ENCODE measurements at regions not wholly inside any gene's neighbourhood (a gene's known extent, or its start where the extent isn't known, plus 50 kb on each side); places are given as distances from the start of the nearest gene placed in this dataset.
"Not testable (repeated sequence)": the region's sequence is repeated elsewhere in the genome, so short reads cannot be mapped to it uniquely, and the experiment has no call there.

GRCh38 chr2:87498854-87499238, 249.0 kb upstream of the PLGLB2 start:
- H3K9me3 ChIP-seq; DNase-seq; H3K4me1 ChIP-seq; H3K27me3 ChIP-seq; in situ Hi-C loops (cut with MboI; ENCODE audit: low sequenced_read_pairs in 4 of 4); H3K36me3 ChIP-seq; intact Hi-C loops (cut with DNase I; ENCODE audit: low total_unique reads): not testable (repeated sequence)
- peak overlapping the region in 3 of 4 donors; percentile 32 to 49 (median 45) for H3K27ac ChIP-seq
- peak overlapping the region in 1 of 4 donors; percentile 35 for H3K4me3 ChIP-seq
- peak in 1 of 2 donors; percentile 21 for ATAC-seq

GRCh38 chr2:87499860-87500259, 248.0 kb upstream of the PLGLB2 start:
- DNase-seq; H3K4me3 ChIP-seq; H3K4me1 ChIP-seq; H3K36me3 ChIP-seq; ATAC-seq; H3K9me3 ChIP-seq; intact Hi-C loops (cut with DNase I; ENCODE audit: low total_unique reads); H3K27me3 ChIP-seq; H3K27ac ChIP-seq; in situ Hi-C loops (cut with MboI; ENCODE audit: low sequenced_read_pairs in 4 of 4): not testable (repeated sequence)

GRCh38 chr2:87500421-87500820, 247.5 kb upstream of the PLGLB2 start:
- H3K27me3 ChIP-seq; ATAC-seq; H3K4me3 ChIP-seq; H3K36me3 ChIP-seq; H3K9me3 ChIP-seq; H3K4me1 ChIP-seq; H3K27ac ChIP-seq; intact Hi-C loops (cut with DNase I; ENCODE audit: low total_unique reads); DNase-seq; in situ Hi-C loops (cut with MboI; ENCODE audit: low sequenced_read_pairs in 4 of 4): not testable (repeated sequence)

- H3K27ac ChIP-seq; H3K9me3 ChIP-seq; ATAC-seq; H3K4me1 ChIP-seq; DNase-seq; H3K27me3 ChIP-seq; H3K4me3 ChIP-seq; in situ Hi-C loops (cut with MboI; ENCODE audit: low sequenced_read_pairs in 4 of 4); H3K36me3 ChIP-seq; intact Hi-C loops (cut with DNase I; ENCODE audit: low total_unique reads): not testable (repeated sequence)
Measured at GRCh38 chr2:87500951-87501350, 246.9 kb upstream of the PLGLB2 start.

GRCh38 chr2:87502948-87503347, 244.9 kb upstream of the PLGLB2 start:
- H3K27me3 ChIP-seq; ATAC-seq; in situ Hi-C loops (cut with MboI; ENCODE audit: low sequenced_read_pairs in 4 of 4): not testable (repeated sequence)

GRCh38 chr2:87505239-87505638, 242.6 kb upstream of the PLGLB2 start:
- in situ Hi-C loops (cut with MboI; ENCODE audit: low sequenced_read_pairs in 4 of 4); H3K27ac ChIP-seq; H3K27me3 ChIP-seq; DNase-seq; H3K9me3 ChIP-seq; intact Hi-C loops (cut with DNase I; ENCODE audit: low total_unique reads); ATAC-seq; H3K4me1 ChIP-seq; H3K36me3 ChIP-seq; H3K4me3 ChIP-seq: not testable (repeated sequence)

More at GRCh38 chr2:87502948-87503347, 244.9 kb upstream of the PLGLB2 start:
- H3K9me3 ChIP-seq; H3K4me3 ChIP-seq; H3K27ac ChIP-seq; H3K4me1 ChIP-seq; intact Hi-C loops (cut with DNase I; ENCODE audit: low total_unique reads); H3K36me3 ChIP-seq; DNase-seq: not testable (repeated sequence)

GRCh38 chr2:87505909-87506308, 242.0 kb upstream of the PLGLB2 start:
- peak in 1 of 2 donors; percentile 71 for ATAC-seq
- H3K9me3 ChIP-seq; DNase-seq; H3K4me3 ChIP-seq; H3K4me1 ChIP-seq; H3K27me3 ChIP-seq; in situ Hi-C loops (cut with MboI; ENCODE audit: low sequenced_read_pairs in 4 of 4); intact Hi-C loops (cut with DNase I; ENCODE audit: low total_unique reads); H3K27ac ChIP-seq; H3K36me3 ChIP-seq: not testable (repeated sequence)

- H3K4me1 ChIP-seq; H3K27ac ChIP-seq; intact Hi-C loops (cut with DNase I; ENCODE audit: low total_unique reads); H3K9me3 ChIP-seq; H3K4me3 ChIP-seq; in situ Hi-C loops (cut with MboI; ENCODE audit: low sequenced_read_pairs in 4 of 4); DNase-seq; H3K27me3 ChIP-seq; H3K36me3 ChIP-seq: not testable (repeated sequence)
- ATAC-seq = peak; percentile 40 to 66
Measured at GRCh38 chr2:87507378-87508348, 240.2 kb upstream of the PLGLB2 start.

GRCh38 chr2:87511195-87511778, 236.6 kb upstream of the PLGLB2 start:
- ATAC-seq; H3K4me3 ChIP-seq; H3K36me3 ChIP-seq; DNase-seq; intact Hi-C loops (cut with DNase I; ENCODE audit: low total_unique reads); H3K9me3 ChIP-seq; H3K27me3 ChIP-seq; in situ Hi-C loops (cut with MboI; ENCODE audit: low sequenced_read_pairs in 4 of 4); H3K4me1 ChIP-seq; H3K27ac ChIP-seq: not testable (repeated sequence)

GRCh38 chr2:87512864-87513530, 234.9 kb upstream of the PLGLB2 start:
- ATAC-seq; H3K4me1 ChIP-seq; DNase-seq; H3K27ac ChIP-seq; H3K27me3 ChIP-seq; H3K36me3 ChIP-seq; H3K4me3 ChIP-seq; in situ Hi-C loops (cut with MboI; ENCODE audit: low sequenced_read_pairs in 4 of 4); intact Hi-C loops (cut with DNase I; ENCODE audit: low total_unique reads); H3K9me3 ChIP-seq: not testable (repeated sequence)

GRCh38 chr2:87514034-87514433, 233.9 kb upstream of the PLGLB2 start:
- H3K4me1 ChIP-seq; H3K36me3 ChIP-seq; H3K4me3 ChIP-seq; in situ Hi-C loops (cut with MboI; ENCODE audit: low sequenced_read_pairs in 4 of 4); H3K27me3 ChIP-seq; DNase-seq; H3K9me3 ChIP-seq; intact Hi-C loops (cut with DNase I; ENCODE audit: low total_unique reads); H3K27ac ChIP-seq; ATAC-seq: not testable (repeated sequence)
